Parathyroid adenoma (tissue), 2 donors: ENCODE measurements at regions not wholly inside any gene's neighbourhood (a gene's known extent, or its start where the extent isn't known, plus 50 kb on each side); places are given as distances from the start of the nearest gene placed in this dataset.

Experiments used
- H2AFZ ChIP-seq: fragments of 300-600 bp; sonication (generic); one replicate; pipeline ENCODE4 v1.7.0; 2017; ENCODE audit warnings: antibody characterized with exemption, mild to moderate bottlenecking
- H3K27ac ChIP-seq: fragments of 300-600 bp; sonication (generic); one replicate; pipeline ENCODE4 v1.7.0; 2017
- H3K27me3 ChIP-seq: fragments of 300-600 bp; sonication (generic); one replicate; pipeline ENCODE4 v1.7.0; 2017; ENCODE audit warnings: low read length; ENCODE audit not compliant: control insufficient read depth, insufficient read depth
- H3K36me3 ChIP-seq: fragments of 300-600 bp; sonication (generic); one replicate; pipeline ENCODE4 v1.7.0; 2017; ENCODE audit warnings: low read length; ENCODE audit not compliant: control insufficient read depth, insufficient read depth
- H3K4me1 ChIP-seq: fragments of 300-600 bp; sonication (generic); one replicate; pipeline ENCODE4 v1.7.0; 2017; ENCODE audit warnings: control low read depth
- H3K4me2 ChIP-seq: fragments of 300-600 bp; sonication (generic); one replicate; pipeline ENCODE4 v1.7.0; 2017; ENCODE audit warnings: low read length
- H3K4me3 ChIP-seq: fragments of 300-600 bp; sonication (generic); one replicate; pipeline ENCODE4 v1.7.0; 2017; ENCODE audit warnings: low read depth, low read length
- H3K79me2 ChIP-seq: fragments of 300-600 bp; sonication (generic); one replicate; pipeline ENCODE4 v1.7.0; 2017; ENCODE audit warnings: control low read depth
- H3K9ac ChIP-seq: fragments of 300-600 bp; sonication (generic); one replicate; pipeline ENCODE4 v1.7.0; 2017; ENCODE audit warnings: mild to moderate bottlenecking
- H3K9me3 ChIP-seq: fragments of 300-600 bp; sonication (generic); one replicate; pipeline ENCODE4 v1.7.0; 2017; ENCODE audit warnings: low read length; ENCODE audit not compliant: control insufficient read depth
- TF ChIP-seq, protein P1 (sequence below): fragments of 300-600 bp; sonication (generic); IDR thresholded peaks from one replicate; pipeline ENCODE4 v1.7.0; 2017; ENCODE audit warnings: antibody characterized with exemption, mild to moderate bottlenecking
- donor health status: primary hyperparathyroidism.

- no peaks in the 10 kb centered on the region for H3K4me1 ChIP-seq
- H3K9me3 ChIP-seq, result no peaks in the 10 kb centered on the region
- no peak overlapping the region for H3K4me3 ChIP-seq
- no peaks in the 10 kb centered on the region for H3K27me3 ChIP-seq
- H3K27ac ChIP-seq, result no peak overlapping the region
- no peaks in the 10 kb centered on the region for H3K79me2 ChIP-seq
- H2AFZ ChIP-seq, result no peak overlapping the region
- TF ChIP-seq, protein P1, sequence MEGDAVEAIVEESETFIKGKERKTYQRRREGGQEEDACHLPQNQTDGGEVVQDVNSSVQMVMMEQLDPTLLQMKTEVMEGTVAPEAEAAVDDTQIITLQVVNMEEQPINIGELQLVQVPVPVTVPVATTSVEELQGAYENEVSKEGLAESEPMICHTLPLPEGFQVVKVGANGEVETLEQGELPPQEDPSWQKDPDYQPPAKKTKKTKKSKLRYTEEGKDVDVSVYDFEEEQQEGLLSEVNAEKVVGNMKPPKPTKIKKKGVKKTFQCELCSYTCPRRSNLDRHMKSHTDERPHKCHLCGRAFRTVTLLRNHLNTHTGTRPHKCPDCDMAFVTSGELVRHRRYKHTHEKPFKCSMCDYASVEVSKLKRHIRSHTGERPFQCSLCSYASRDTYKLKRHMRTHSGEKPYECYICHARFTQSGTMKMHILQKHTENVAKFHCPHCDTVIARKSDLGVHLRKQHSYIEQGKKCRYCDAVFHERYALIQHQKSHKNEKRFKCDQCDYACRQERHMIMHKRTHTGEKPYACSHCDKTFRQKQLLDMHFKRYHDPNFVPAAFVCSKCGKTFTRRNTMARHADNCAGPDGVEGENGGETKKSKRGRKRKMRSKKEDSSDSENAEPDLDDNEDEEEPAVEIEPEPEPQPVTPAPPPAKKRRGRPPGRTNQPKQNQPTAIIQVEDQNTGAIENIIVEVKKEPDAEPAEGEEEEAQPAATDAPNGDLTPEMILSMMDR, result no peak
- no peak overlapping the region for H3K4me2 ChIP-seq
- H3K36me3 ChIP-seq, result no peaks in the 10 kb centered on the region
- no peak overlapping the region for H3K9ac ChIP-seq
Measured at GRCh38 chr2:236883819-236884218, 201.9 kb upstream of the COPS8 start.

GRCh38 chr2:236884569-236885175 lies 201.0 kb upstream of the COPS8 start:
- H3K4me2 ChIP-seq, result no peak overlapping the region
- no peaks in the 10 kb centered on the region for H3K27me3 ChIP-seq
- H3K27ac ChIP-seq, result no peak overlapping the region
- H3K9me3 ChIP-seq, result no peaks in the 10 kb centered on the region
- H2AFZ ChIP-seq, result no peak overlapping the region
- H3K4me3 ChIP-seq, result no peak overlapping the region
- H3K36me3 ChIP-seq, result no peaks in the 10 kb centered on the region
- no peaks in the 10 kb centered on the region for H3K4me1 ChIP-seq
- TF ChIP-seq, protein P1, result no peak
- no peak overlapping the region for H3K9ac ChIP-seq
- H3K79me2 ChIP-seq, result no peaks in the 10 kb centered on the region

- Histone ChIP-seq H3K27ac (no peak overlapping the region), H3K9me3 (no peaks in the 10 kb centered on the region), H2AFZ (no peak overlapping the region), H3K27me3 (no peaks in the 10 kb centered on the region), H3K4me1 (no peaks in the 10 kb centered on the region), H3K4me3 (no peak overlapping the region), H3K36me3 (no peaks in the 10 kb centered on the region), H3K9ac (no peak overlapping the region), H3K4me2 (no peak overlapping the region), H3K79me2 (no peaks in the 10 kb centered on the region)
- TF ChIP-seq, protein P1, result no peak
Measured at GRCh38 chr2:236886456-236886855, 199.2 kb upstream of the COPS8 start.

- no peak overlapping the region for H2AFZ ChIP-seq
- no peak overlapping the region for H3K9ac ChIP-seq
Measured at GRCh38 chr2:236887531-236887930, 198.2 kb upstream of the COPS8 start.

More at GRCh38 chr2:236887531-236887930, 198.2 kb upstream of the COPS8 start:
- Histone ChIP-seq H3K4me3 (no peak overlapping the region), H3K36me3 (no peaks in the 10 kb centered on the region), H3K79me2 (no peaks in the 10 kb centered on the region), H3K27me3 (no peaks in the 10 kb centered on the region), H3K4me2 (no peak overlapping the region), H3K4me1 (no peaks in the 10 kb centered on the region), H3K9me3 (no peaks in the 10 kb centered on the region), H3K27ac (no peak overlapping the region)
- TF ChIP-seq, protein P1, result no peak
